ENCODE measurements at regions not wholly inside any gene's neighbourhood (a gene's known extent, or its start where the extent isn't known, plus 50 kb on each side); places are given as distances from the start of the nearest gene placed in this dataset.

DNA sequence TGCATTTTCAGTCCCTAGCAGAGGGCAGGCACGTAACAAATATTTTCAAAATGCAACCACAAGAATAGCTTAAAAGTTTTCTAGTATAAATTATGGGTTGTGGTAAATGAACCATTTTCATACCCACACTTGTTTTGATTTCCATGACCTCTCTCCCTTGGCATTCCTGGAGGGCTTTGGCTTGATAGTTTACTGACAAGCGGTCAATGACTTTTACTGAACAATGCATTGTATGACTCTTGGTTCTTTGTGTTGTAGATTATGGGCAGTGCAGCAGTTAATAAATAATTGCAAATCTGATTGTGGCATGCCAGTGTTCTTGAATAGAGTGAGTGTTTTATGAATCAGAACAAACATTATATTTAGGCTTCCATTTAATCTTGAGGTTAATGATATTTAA is 285.2 kb upstream of the ARX start:
- Histone ChIP-seq H3K36me3 (replicated peaks; ENCODE audit: insufficient read depth, low read depth) (no peaks in the 10 kb centered on the region), H3K79me2 (no peaks in the 10 kb centered on the region), H3K9me3 (ENCODE audit: low read depth) (no peaks in the 10 kb centered on the region), H3K9me2 (replicated peaks; ENCODE audit: insufficient read depth) (no peaks in the 10 kb centered on the region), H2AFZ (no peak overlapping the region), H3K4me1 (ENCODE audit: insufficient read depth) (no peaks in the 10 kb centered on the region), H3K27ac (no peak overlapping the region), H3K4me3 (no peak overlapping the region), H4K20me1 (ENCODE audit: insufficient read depth, poor library complexity, severe bottlenecking) (no peaks in the 10 kb centered on the region), H3K27me3 (no peaks in the 10 kb centered on the region), H3K4me2 (no peak overlapping the region)
- TF ChIP-seq, protein P1, sequence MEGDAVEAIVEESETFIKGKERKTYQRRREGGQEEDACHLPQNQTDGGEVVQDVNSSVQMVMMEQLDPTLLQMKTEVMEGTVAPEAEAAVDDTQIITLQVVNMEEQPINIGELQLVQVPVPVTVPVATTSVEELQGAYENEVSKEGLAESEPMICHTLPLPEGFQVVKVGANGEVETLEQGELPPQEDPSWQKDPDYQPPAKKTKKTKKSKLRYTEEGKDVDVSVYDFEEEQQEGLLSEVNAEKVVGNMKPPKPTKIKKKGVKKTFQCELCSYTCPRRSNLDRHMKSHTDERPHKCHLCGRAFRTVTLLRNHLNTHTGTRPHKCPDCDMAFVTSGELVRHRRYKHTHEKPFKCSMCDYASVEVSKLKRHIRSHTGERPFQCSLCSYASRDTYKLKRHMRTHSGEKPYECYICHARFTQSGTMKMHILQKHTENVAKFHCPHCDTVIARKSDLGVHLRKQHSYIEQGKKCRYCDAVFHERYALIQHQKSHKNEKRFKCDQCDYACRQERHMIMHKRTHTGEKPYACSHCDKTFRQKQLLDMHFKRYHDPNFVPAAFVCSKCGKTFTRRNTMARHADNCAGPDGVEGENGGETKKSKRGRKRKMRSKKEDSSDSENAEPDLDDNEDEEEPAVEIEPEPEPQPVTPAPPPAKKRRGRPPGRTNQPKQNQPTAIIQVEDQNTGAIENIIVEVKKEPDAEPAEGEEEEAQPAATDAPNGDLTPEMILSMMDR (IDR thresholded peaks at IDR 0.05; ENCODE audit: poor library complexity): no peak
- TF ChIP-seq EZH2 (IDR thresholded peaks at IDR 0.05; ENCODE audit: borderline replicate concordance) (no peak), EZH2phosphoT487 (IDR thresholded peaks at IDR 0.05; ENCODE audit: low read depth, severe bottlenecking, unreplicated experiment) (no peak)
- no peak for DNase-seq (ENCODE audit: low spot score)
- WGBS (ENCODE audit: low lambda C conversion rate, missing lambda C conversion rate): 86% methylated on average over 2 of the region's 2 CpGs

DNA sequence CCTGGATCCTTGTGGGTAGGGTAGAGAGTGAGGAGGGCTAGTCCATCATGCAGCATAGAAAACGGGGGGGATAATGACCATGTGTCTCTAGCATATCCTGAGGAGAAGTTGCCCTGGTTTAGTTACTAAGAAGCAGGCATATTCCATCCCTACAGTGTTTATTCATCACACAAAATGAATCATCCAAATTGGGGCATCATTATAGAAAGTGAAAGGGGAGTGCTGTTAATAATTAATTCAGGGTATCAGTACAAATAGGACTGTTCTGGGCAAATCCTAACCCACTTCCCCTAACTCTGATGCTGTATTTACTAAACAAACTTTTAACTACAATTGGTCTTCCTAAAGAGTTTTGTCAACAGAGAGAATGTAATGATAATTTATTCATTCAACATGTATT is 281.1 kb upstream of the ARX start:
- Histone ChIP-seq H3K9me3 (ENCODE audit: low read depth) (no peaks in the 10 kb centered on the region), H4K20me1 (ENCODE audit: insufficient read depth, poor library complexity, severe bottlenecking) (no peaks in the 10 kb centered on the region), H3K27ac (no peak overlapping the region), H3K27me3 (no peaks in the 10 kb centered on the region), H3K4me3 (no peak overlapping the region), H2AFZ (no peak overlapping the region), H3K9me2 (replicated peaks; ENCODE audit: insufficient read depth) (no peaks in the 10 kb centered on the region), H3K79me2 (no peaks in the 10 kb centered on the region), H3K4me1 (ENCODE audit: insufficient read depth) (no peaks in the 10 kb centered on the region), H3K36me3 (replicated peaks; ENCODE audit: insufficient read depth, low read depth) (no peaks in the 10 kb centered on the region), H3K4me2 (no peak overlapping the region)
- 47% methylated on average over 1 of the region's 1 CpG for WGBS (ENCODE audit: low lambda C conversion rate, missing lambda C conversion rate)
- TF ChIP-seq, protein P1 (IDR thresholded peaks at IDR 0.05; ENCODE audit: poor library complexity): no peak
- TF ChIP-seq EZH2 (IDR thresholded peaks at IDR 0.05; ENCODE audit: borderline replicate concordance) (no peak), EZH2phosphoT487 (IDR thresholded peaks at IDR 0.05; ENCODE audit: low read depth, severe bottlenecking, unreplicated experiment) (no peak)
- DNase-seq (ENCODE audit: low spot score): no peak

DNA sequence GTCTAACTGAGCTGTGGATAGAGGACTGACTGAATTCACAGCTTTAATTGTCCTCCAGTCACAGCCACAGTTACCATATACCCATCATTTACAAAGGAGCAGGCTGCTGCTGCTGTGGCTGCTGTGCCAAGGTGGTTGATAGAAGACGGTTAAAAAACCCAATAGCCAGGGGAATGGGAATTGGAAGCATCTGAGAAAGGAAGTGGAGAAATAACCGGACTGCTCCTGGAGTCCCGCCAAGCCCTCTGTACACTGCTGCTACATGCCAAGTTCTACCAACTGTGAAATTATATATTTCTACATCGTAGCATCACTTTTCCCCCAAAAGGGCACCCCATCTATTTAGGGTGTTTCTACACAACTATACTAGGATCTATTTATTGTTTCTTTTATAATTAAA is 279.7 kb upstream of the ARX start:
- 83% methylated on average over 4 of the region's 4 CpGs for WGBS (ENCODE audit: low lambda C conversion rate, missing lambda C conversion rate)
- H4K20me1 ChIP-seq (ENCODE audit: insufficient read depth, poor library complexity, severe bottlenecking): no peaks in the 10 kb centered on the region
- no peaks in the 10 kb centered on the region for H3K4me1 ChIP-seq (ENCODE audit: insufficient read depth)
- no peaks in the 10 kb centered on the region for H3K27me3 ChIP-seq
- no peaks in the 10 kb centered on the region for H3K36me3 ChIP-seq (replicated peaks; ENCODE audit: insufficient read depth, low read depth)
- H3K9me2 ChIP-seq (replicated peaks; ENCODE audit: insufficient read depth): no peaks in the 10 kb centered on the region
- no peak overlapping the region for H2AFZ ChIP-seq
- no peak overlapping the region for H3K27ac ChIP-seq
- no peak overlapping the region for H3K4me2 ChIP-seq
- H3K4me3 ChIP-seq: no peak overlapping the region
- no peak for TF ChIP-seq EZH2 (IDR thresholded peaks at IDR 0.05; ENCODE audit: borderline replicate concordance)
- TF ChIP-seq, protein P1 (IDR thresholded peaks at IDR 0.05; ENCODE audit: poor library complexity): no peak
- H3K9me3 ChIP-seq (ENCODE audit: low read depth): no peaks in the 10 kb centered on the region
- no peaks in the 10 kb centered on the region for H3K79me2 ChIP-seq
- DNase-seq (ENCODE audit: low spot score): no peak

DNA sequence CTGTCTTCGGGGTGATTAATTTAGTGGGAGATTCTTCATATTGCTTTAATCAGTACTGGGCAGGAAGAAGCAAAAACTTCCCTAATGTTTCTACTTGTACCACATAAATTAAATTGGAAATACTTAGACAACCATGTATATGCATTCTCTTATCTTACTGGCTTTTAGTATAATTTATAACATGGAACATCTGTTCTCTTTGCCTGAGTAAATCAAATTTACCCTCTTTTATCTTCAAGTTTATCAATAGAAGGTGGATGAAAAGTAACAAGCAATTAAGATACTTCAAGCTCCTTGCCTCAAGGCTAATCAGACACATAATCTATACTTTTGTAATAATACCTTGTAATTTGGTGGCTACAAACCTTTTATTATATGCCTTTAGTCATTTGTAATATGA is 274.4 kb upstream of the ARX start:
- no peak overlapping the region for H3K4me2 ChIP-seq
- no peaks in the 10 kb centered on the region for H3K79me2 ChIP-seq
- WGBS (ENCODE audit: low lambda C conversion rate, missing lambda C conversion rate): 33% methylated on average over 1 of the region's 1 CpG
- H3K27ac ChIP-seq: no peak overlapping the region
- H3K36me3 ChIP-seq (replicated peaks; ENCODE audit: insufficient read depth, low read depth): no peaks in the 10 kb centered on the region
- TF ChIP-seq, protein P1 (IDR thresholded peaks at IDR 0.05; ENCODE audit: poor library complexity): no peak
- TF ChIP-seq EZH2 (IDR thresholded peaks at IDR 0.05; ENCODE audit: borderline replicate concordance) (no peak), EZH2phosphoT487 (IDR thresholded peaks at IDR 0.05; ENCODE audit: low read depth, severe bottlenecking, unreplicated experiment) (no peak)
- H3K9me2 ChIP-seq (replicated peaks; ENCODE audit: insufficient read depth): no peaks in the 10 kb centered on the region
- H3K4me1 ChIP-seq (ENCODE audit: insufficient read depth): no peaks in the 10 kb centered on the region
- no peaks in the 10 kb centered on the region for H3K27me3 ChIP-seq
- DNase-seq (ENCODE audit: low spot score): no peak
- H3K9me3 ChIP-seq (ENCODE audit: low read depth): no peaks in the 10 kb centered on the region
- no peak overlapping the region for H3K4me3 ChIP-seq
- H2AFZ ChIP-seq: no peak overlapping the region
- no peaks in the 10 kb centered on the region for H4K20me1 ChIP-seq (ENCODE audit: insufficient read depth, poor library complexity, severe bottlenecking)
